ENCODE measurements at regions not wholly inside any gene's neighbourhood (a gene's known extent, or its start where the extent isn't known, plus 50 kb on each side); places are given as distances from the start of the nearest gene placed in this dataset.
A peak's percentile ranks its signal among the peaks of the same experiment; 100 is the strongest.

- no peak for DNase-seq
Observed at GRCh38 chr21:43331962-43332828, 94.7 kb downstream of the SIK1 start.

DNA sequence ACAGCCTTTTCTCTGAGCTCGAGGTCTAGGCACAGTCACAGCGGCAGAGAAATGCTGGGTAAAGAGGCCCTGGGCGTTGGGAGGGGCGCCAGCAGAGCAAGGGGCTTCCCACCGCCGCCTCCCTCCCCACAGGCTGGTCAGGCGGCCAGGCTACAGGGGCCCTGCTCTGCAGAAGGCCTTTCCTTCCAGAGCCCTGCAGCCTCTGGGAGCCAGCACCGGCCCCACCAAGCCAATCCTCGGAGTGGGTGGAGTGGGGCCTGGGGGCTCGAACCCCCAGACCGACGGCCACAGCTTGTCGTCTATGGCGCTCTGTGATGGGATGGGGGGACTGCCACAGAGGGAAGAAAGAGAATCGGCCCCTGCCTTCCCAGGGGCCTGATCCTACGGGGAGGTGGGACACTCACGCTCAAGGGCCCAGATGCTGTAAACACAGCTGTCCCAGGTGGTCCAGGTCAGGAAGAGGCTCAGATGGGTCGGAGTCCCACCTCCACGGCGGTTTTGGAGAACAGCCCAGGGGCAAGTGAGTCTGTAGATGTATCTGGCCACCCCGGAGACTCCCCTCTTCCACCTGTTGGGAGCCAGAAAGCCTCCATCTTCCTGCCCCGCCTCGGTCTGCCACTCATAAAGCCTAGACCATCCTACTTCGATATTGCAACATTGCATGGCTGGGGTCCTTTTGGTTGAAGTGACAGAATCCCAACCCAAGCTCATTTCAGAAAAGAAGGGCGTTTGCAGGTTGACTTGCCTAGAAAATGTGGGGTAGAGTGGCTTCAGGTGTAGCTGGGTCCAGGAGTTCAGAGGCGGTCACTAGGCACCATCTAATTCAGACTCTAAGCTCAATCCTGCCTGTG is 95.6 kb downstream of the SIK1 start:
- no peak for DNase-seq

- no peak for DNase-seq
Observed at GRCh38 chr21:43330306-43330881, 96.5 kb downstream of the SIK1 start.

DNA sequence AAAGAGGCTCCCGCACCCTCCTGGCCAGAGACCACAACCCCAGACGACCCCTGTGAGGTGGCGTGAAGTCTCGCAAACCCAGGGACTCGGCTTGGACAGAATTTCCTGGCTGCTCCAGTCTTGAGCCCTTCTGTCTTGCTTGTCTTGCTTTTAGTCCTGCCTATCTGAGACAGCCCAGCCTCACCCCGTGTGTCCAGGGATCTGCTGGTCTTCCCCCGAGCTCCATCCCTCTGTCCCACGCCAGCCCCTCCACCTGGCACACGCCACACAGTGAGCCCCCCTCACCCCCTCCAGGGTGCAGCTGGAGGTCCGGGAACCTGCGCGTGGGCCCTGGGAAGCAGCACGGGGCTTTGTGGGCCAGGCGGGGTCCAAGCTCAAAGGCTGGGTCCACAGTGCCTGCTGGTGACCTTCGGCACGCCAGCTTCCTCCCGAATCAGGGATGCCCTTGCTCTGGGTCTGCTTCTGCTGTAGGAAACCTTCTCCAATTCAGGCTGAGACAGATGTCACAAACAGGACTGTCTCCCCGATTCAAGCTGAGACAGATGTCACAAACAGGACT is 97.1 kb downstream of the SIK1 start:
- DNase-seq, result no peak

- DNase-seq, result no peak
Observed at GRCh38 chr21:43328958-43329691, 97.8 kb downstream of the SIK1 start.

DNA sequence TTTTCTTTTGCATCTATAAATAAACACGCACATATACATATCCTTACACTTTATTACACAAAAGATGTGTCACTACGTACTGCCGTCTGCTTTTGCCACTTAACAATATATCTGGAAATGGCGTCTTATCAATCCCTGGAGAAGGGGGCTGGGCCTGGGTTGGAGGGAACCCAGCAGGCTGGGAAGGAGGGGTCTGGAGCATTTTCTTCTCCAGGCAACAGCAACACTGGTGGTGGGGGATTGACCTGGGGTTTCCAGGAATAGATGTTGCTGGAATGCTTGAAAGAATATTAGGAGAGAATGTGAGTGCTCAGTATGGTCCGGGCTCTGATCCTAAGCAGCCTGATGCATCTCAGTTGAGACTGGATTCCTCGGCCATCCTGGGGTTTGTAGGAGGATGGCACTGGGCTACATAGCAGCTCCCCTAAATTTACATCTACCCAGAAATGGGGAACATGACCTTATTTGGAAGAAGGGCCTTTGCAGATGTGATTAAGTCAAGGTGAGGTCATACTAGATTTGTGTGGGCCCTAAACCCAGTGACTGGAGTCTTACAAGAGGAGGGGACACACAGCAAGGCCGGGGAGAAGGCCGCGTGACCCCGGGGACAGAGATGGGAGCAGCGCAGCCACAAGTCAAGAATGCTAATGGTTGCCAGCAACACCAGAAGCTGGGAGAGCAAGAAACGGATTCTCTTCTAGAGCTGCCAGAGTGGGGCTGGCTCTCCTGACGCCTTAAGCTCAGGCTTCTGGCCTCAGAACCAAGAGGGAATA is 98.6 kb downstream of the SIK1 start:
- no peak for DNase-seq

DNA sequence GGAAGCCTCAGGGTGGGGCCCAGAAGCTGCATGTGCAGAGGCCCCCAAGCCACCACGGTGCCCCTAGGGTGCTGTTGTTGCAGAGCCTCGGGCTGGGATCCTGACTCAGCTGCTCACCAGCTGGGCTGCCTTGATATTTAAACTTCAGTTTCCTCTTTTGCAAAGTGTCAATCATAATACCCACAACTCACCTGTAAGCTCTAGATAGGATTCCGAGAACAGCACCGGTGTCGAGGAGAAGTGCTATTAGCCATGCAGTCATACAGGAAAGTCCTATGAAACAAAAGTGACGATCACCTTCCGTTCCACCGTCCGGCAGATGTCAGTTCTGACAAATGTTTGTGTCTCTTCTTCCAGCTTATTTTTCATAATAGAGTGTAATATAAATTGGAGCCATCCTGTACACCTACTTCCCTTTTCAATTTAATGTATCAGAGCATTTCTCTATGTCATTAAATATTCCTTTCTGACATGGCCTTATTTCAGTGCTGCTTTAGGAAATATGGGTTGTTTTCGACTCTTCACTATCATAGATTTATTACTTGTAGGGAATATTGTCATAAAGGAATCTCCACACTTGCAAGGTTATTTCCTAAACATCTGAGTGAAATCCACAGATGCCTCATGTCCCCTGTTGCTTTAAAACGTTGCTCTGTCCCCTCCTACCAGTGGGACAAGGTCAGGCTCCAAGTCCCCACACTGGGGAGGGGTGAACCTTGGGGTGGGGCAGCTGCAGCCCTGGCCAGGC is 100.8 kb downstream of the SIK1 start:
- no peak for DNase-seq

DNA sequence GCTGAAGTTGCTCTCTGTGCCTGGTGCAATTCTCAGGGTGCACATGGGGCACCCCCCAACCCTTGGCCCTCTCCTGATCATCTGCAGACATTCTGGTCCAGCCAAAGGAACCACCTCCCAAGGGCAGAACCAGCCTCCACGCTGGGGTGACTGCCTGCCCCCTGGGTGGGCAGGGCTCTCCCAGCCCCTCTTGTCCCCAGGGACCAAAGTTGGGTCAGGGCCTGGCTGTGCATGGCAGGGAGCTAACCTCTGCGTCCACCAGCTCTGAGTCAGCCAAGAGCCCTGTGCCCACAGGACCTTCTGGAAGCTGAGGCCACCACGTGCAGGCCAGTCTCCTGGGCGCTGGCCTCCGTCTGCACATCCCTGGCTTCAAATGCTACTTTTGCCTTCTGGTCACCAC is 101.9 kb downstream of the SIK1 start:
- no peak for DNase-seq

GRCh38 chr21:43324596-43324995 is 102.3 kb downstream of the SIK1 start:
- DNase-seq, result no peak

- peak; percentile 44 for DNase-seq
Observed at GRCh38 chr21:43323244-43324005, 103.5 kb downstream of the SIK1 start.

DNA sequence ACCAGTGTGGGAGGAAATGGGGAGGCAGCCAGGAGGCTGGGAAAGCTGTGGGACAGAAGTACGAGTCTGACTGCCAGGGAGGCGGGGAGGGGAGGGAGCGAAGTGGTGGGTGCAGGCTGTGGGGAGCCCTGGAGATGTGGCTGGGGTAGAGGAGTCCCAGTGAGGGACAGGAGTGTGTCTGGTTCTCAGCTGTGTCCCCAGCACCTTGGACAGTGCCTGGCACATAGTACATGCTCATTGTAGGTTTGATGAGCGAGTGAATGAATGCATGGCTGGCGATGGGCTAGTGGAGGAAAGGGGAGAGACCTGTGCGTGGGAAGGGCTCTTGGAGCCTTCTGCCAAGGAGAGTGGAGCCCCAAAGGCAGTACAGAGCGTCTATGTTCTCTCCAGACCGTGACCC is 104.1 kb downstream of the SIK1 start:
- no peak for DNase-seq

GRCh38 chr21:43322311-43322710 is 104.6 kb downstream of the SIK1 start:
- DNase-seq, result no peak

DNA sequence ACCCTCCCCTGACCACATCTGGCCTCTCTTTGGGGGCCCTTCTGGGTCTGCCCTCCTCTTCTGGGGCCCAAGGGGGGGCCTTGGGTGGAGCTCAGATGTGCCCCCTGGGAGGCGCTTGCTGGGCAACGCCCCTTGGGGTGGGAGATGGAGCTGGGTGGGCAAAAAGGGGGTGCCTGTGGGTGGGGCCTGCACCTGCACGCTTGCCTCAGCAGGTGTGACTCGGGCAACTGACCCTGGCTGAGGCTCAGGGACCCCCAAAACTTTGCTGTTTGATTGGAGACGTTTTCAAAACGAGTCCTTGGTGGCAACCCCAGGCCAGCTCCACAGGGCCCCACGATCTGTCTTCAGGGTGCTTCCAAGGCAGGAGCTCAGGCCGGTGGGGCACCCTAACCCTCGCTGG is 105.3 kb downstream of the SIK1 start:
- no peak for DNase-seq

GRCh38 chr21:43321111-43321510 is 105.8 kb downstream of the SIK1 start:
- no peak for DNase-seq

GRCh38 chr21:43320526-43320925 is 106.4 kb downstream of the SIK1 start:
- no peak for DNase-seq

- no peak for DNase-seq
Observed at GRCh38 chr21:43318841-43319781, 107.8 kb downstream of the SIK1 start.

DNA sequence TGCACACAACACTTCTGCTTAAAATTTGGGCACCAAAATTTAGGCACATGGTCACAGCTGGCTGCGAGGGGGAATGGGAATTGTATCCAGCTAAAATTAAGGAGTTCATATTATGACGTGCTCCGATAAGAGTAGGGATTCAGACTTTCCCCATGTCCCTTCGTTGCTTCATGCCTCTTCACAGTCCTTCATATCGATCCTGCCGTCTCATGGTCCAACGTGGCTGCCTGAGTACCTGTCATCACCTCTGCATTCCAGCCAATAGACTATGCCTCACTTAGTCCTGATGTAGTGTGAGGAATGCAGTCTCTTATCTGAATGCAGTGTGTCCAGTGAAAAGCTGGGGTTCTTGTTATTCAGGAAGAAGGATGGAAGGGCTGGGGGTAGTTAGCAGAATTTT is 108.6 kb downstream of the SIK1 start:
- no peak for DNase-seq

DNA sequence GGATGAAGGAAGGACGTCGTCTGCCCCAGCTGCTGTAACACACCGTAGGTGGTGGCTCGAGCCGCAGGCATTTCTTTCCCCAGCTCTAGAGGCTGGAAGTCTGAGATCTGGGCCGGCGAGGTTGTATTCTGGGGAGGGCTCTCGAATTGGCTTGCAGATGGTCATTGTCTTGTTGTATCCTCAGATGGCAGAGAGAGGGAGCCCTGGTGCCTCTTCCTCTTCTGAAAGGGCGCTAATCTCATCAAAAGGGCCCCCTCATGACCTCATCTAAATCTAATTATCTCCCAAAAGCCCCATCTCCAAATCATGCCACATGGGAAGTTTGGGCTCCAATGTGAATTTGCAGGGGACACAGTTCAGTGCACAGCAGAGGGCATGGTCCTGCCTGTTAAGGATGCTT is 109.0 kb downstream of the SIK1 start:
- no peak for DNase-seq

- DNase-seq, result no peak
Observed at GRCh38 chr21:43317254-43317748, 109.6 kb downstream of the SIK1 start.
